Esophagus squamous epithelium (tissue), 5 donors: ENCODE measurements at regions not wholly inside any gene's neighbourhood (a gene's known extent, or its start where the extent isn't known, plus 50 kb on each side); places are given as distances from the start of the nearest gene placed in this dataset.

Experiments used
- DNase-seq: peaks from one replicate; lab custom pipeline; 2025; lab: John Stamatoyannopoulos, UW
- H3K27ac ChIP-seq, 4 donors: fragments of 200-600 bp; sonication (generic); one replicate each; pipeline ENCODE4 v1.5.1; 2016 to 2019; ENCODE audit warnings: mild to moderate bottlenecking in 1 of 4
- H3K27me3 ChIP-seq, 4 donors: fragments of 200-600 bp; sonication (generic); 1 replicate in 3 of 4; 2 replicates in 1 of 4; pipeline versions ENCODE4 v1.5.1 to v1.6.0; 2017 to 2021; ENCODE audit warnings: antibody characterized with exemption in 1 of 4
- H3K36me3 ChIP-seq, 3 donors: fragments of 200-600 bp; sonication (generic); one replicate each; pipeline ENCODE4 v1.5.1; 2016 to 2019
- H3K4me1 ChIP-seq, 3 donors: fragments of 200-600 bp; sonication (generic); one replicate each; pipeline ENCODE4 v1.5.1; 2017 to 2019
- H3K4me3 ChIP-seq, 4 donors: fragments of 200-600 bp; sonication (generic); 1 replicate in 3 of 4; 2 replicates in 1 of 4; pipeline ENCODE4 v1.5.1; 2016 to 2019; ENCODE audit warnings: mild to moderate bottlenecking in 2 of 4, moderate library complexity in 1 of 4
- H3K9me3 ChIP-seq, 3 donors: fragments of 200-600 bp; sonication (generic); one replicate each; pipeline ENCODE4 v1.5.1; 2016 to 2019
- POLR2A ChIP-seq, 4 donors: fragments of 450-650 bp; IDR thresholded peaks; one replicate each; pipeline ENCODE4 v1.6.1; 2017; ENCODE audit warnings: antibody characterized with exemption in 4 of 4, mild to moderate bottlenecking in 4 of 4, moderate library complexity in 3 of 4
- WGBS, 2 donors: methylation state at CpG; one replicate each; pipeline ENCODE4 v1.1.5; 2018; 5-methylcytosine and 5-hydroxymethylcytosine counted together
- intact Hi-C: fragments of 100-400 bp; cut with DNase I; formaldehyde crosslinking; loops from one replicate; pipeline ENCODE4 v1.15.0; 2022
- TF ChIP-seq, protein P1 (sequence below), 6 experiments: fragments of 450-650 bp in 4 of 6; fragments of 200-600 bp in 2 of 6; sonication (generic) in 2 of 6; IDR thresholded peaks; one replicate each; pipeline ENCODE4 v1.5.1; 2016 to 2019; ENCODE audit warnings: antibody characterized with exemption in 6 of 6, mild to moderate bottlenecking in 4 of 6, moderate library complexity in 4 of 6
- donor health status: DM: yes; HTN: yes; CAD: no.

DNA sequence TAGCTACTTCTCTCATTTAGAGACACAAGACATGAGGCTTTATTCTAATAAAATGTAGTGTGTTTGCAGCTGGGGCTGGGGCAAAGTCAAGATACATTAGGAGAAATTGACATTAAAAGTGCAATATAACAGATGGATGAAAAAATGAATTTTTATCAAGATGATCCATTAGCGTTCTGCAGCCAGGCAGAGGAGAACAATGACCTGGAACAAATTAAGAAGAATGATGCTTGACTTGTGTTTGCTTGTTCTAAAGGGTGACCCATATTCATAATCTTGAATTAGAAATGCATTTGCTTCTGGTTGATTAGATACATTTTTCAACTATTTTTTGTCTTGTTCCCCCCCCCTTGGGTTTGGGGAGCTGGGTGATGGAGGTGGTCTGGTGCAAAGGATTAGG, 439.5 kb upstream of the BOD1L1 start:
- intact Hi-C loops: no loop called here
- TF ChIP-seq, protein P1, sequence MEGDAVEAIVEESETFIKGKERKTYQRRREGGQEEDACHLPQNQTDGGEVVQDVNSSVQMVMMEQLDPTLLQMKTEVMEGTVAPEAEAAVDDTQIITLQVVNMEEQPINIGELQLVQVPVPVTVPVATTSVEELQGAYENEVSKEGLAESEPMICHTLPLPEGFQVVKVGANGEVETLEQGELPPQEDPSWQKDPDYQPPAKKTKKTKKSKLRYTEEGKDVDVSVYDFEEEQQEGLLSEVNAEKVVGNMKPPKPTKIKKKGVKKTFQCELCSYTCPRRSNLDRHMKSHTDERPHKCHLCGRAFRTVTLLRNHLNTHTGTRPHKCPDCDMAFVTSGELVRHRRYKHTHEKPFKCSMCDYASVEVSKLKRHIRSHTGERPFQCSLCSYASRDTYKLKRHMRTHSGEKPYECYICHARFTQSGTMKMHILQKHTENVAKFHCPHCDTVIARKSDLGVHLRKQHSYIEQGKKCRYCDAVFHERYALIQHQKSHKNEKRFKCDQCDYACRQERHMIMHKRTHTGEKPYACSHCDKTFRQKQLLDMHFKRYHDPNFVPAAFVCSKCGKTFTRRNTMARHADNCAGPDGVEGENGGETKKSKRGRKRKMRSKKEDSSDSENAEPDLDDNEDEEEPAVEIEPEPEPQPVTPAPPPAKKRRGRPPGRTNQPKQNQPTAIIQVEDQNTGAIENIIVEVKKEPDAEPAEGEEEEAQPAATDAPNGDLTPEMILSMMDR (IDR thresholded peaks at IDR 0.05): no peak
- no peak for TF ChIP-seq POLR2A (IDR thresholded peaks at IDR 0.05)
- H3K9me3 ChIP-seq: peaks cover 0 to 4% (median 0%) of the 10 kb centered on the region in 3 donors

DNA sequence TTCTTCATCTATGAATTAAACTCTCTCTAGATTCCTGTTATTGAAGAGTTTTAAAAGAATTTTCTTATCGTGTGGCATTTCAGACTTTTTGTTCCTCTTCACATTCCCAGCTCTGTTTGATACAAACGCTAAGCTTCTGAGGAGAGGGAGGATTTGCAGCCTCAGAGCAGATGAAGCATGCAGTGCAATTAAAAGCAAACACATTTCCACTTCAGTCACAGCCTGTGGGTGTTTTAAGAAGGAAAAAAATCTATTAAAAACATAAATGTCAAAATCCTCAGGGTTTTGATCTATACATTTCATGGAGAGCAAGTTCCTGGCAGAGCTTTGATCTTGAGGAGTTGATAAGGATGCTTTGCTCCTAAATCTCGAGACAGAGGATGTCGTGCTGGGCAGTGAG, 442.4 kb upstream of the BOD1L1 start:
- WGBS, 2 donors: 40 to 51% methylated on average over 4 of the region's 4 CpGs
- H3K4me3 ChIP-seq: no peak overlapping the region
- intact Hi-C loops: no loop called here
- H3K27ac ChIP-seq: no peak overlapping the region
- no peaks in the 10 kb centered on the region for H3K4me1 ChIP-seq
- no peaks in the 10 kb centered on the region for H3K27me3 ChIP-seq
- no peaks in the 10 kb centered on the region for H3K36me3 ChIP-seq
- no peak for TF ChIP-seq POLR2A (IDR thresholded peaks at IDR 0.05)
- TF ChIP-seq, protein P1 (IDR thresholded peaks at IDR 0.05): no peak
- H3K9me3 ChIP-seq: peaks cover 0 to 15% (median 4%) of the 10 kb centered on the region in 3 donors
- DNase-seq: no peak

More for the DNA sequence above, 439.5 kb upstream of the BOD1L1 start:
- no peaks in the 10 kb centered on the region for H3K36me3 ChIP-seq
- H3K4me3 ChIP-seq: no peak overlapping the region
- no peaks in the 10 kb centered on the region for H3K27me3 ChIP-seq
- no peak overlapping the region for H3K27ac ChIP-seq
- no peaks in the 10 kb centered on the region for H3K4me1 ChIP-seq
- DNase-seq: no peak
- WGBS, 2 donors: 63 to 95% methylated on average over 1 of the region's 1 CpG

DNA sequence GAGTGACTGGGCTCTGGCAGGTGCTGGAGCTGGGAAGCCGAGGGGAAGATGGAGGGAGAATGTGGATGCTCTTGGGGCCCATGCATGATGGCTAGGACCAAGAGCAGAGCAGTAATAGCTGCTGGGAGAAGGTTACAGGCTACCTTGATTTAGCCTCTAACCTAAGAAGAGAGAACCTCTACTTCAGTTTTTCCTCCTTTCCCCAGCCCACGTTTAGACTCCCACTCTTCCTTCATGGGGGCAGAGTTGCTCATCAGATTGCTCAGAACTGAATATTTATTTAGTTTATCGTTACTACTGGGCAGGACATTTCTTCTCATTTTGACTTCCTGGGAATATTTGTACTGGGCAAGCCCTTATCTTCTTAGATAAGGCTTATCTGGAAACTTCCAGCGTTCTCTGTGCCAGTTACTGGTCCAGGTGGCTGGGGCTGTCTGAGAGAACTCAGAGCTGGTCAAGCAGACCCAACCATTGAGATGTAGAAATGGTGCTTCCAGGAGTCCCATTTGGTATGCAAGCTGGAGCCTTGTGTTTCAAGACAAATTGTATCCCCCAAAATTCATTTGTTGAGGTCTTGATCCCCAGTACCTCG, 442.9 kb upstream of the BOD1L1 start:
- Histone ChIP-seq H3K27me3 (no peaks in the 10 kb centered on the region), H3K9me3 (peaks cover 0 to 15% (median 4%) of the 10 kb centered on the region in 3 donors), H3K4me3 (no peak overlapping the region), H3K4me1 (no peaks in the 10 kb centered on the region), H3K36me3 (no peaks in the 10 kb centered on the region), H3K27ac (no peak overlapping the region)
- intact Hi-C loops: no loop called here
- 44 to 65% methylated on average over 5 of the region's 5 CpGs for WGBS, 2 donors
- no peak for DNase-seq
- TF ChIP-seq, protein P1 (IDR thresholded peaks at IDR 0.05): no peak
- no peak for TF ChIP-seq POLR2A (IDR thresholded peaks at IDR 0.05)

DNA sequence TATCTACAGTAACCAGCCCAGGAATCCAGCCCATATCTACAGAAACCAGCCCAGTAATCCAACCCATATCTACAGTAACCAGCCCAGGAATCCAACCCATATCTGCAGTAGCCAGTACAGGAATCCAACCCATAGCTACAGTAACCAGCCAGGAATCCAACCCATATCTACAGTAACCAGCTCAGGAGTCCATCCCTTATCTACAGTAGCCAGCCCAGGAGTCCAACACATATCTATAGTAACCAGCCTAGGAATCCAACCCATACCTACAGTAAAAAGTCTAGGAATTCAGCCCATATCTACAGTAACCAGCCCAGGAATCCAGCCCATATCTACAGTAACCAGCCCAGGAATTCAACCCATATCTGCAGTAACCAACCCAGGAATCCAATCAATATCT, 445.0 kb upstream of the BOD1L1 start:
- H3K27ac ChIP-seq: no peak overlapping the region
- H3K36me3 ChIP-seq: no peaks in the 10 kb centered on the region
- intact Hi-C loops: no loop called here
- TF ChIP-seq POLR2A (IDR thresholded peaks at IDR 0.05): no peak
- TF ChIP-seq, protein P1 (IDR thresholded peaks at IDR 0.05): no peak
- no peaks in the 10 kb centered on the region for H3K27me3 ChIP-seq
- DNase-seq: no peak
- no peak overlapping the region for H3K4me3 ChIP-seq
- no peaks in the 10 kb centered on the region for H3K4me1 ChIP-seq
- peaks cover 0 to 15% (median 4%) of the 10 kb centered on the region in 3 donors for H3K9me3 ChIP-seq

DNA sequence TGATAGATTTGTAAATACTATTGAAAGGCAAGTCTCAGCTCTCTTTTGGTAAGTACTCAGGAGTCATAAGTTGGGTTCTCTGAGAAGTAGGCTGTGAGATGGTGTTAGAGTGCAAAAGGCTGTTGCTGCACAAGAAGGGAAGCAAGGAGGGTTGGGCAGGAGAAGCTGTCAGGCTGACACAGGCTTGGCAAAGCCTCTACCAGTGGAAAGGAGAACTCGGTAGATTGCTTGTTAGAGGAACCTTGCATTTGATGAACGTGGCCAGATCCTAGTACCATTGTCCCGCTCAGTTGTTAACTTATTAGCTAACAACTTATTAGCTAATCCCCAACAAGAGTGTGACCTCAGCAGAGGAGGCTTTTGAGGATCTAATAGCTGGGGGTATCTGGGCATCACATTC, 449.3 kb upstream of the BOD1L1 start:
- intact Hi-C loops: no loop called here
- DNase-seq: no peak
- TF ChIP-seq, protein P1 (IDR thresholded peaks at IDR 0.05): no peak

More for the DNA sequence above, 449.3 kb upstream of the BOD1L1 start:
- H3K9me3 ChIP-seq: peaks cover 0 to 13% (median 4%) of the 10 kb centered on the region in 3 donors
- H3K4me3 ChIP-seq: no peak overlapping the region
- H3K27ac ChIP-seq: no peak overlapping the region
- 72 to 97% methylated on average over 3 of the region's 3 CpGs for WGBS, 2 donors
- no peaks in the 10 kb centered on the region for H3K36me3 ChIP-seq
- H3K27me3 ChIP-seq: no peaks in the 10 kb centered on the region
- no peaks in the 10 kb centered on the region for H3K4me1 ChIP-seq
